HEK293T (cell line): ENCODE measurements at regions not wholly inside any gene's neighbourhood (a gene's known extent, or its start where the extent isn't known, plus 50 kb on each side); places are given as distances from the start of the nearest gene placed in this dataset.

Experiments used
- BHLHE40 ChIP-seq: fragments of 450-650 bp; IDR thresholded peaks from 2 replicates; pipeline ENCODE4 v1.6.1; 2016; ENCODE audit warnings: mild to moderate bottlenecking, moderate library complexity, borderline replicate concordance
- FOXA1 ChIP-seq: fragments of 450-650 bp; IDR thresholded peaks from 2 replicates; pipeline ENCODE4 v1.6.1; 2016; ENCODE audit warnings: mild to moderate bottlenecking
- SP1 ChIP-seq: fragments of 450-650 bp; IDR thresholded peaks from 2 replicates; pipeline ENCODE4 v1.6.1; 2017

DNA sequence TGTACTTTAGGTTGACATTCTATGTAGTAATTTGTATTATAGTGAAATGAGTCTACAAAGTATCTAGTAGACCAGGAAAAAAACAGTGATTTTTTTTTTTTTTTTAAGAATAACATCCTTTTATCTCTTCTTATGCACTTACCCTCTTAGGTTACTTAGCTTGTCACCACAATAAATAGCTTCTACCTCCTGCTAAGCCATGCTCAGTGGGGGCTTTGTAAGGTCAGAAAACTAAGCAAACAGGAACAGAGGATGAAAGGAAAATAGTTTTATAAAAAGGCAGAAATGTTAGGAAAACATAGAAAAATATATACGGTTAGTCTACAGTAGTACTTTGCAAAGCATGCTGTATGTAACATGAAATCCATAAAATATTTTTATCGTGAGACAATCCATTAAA lies 385.3 kb upstream of the ATXN7L3B start:
- TF ChIP-seq BHLHE40 (no peak), FOXA1 (no peak), SP1 (no peak)
